Aorta (tissue), 5 donors: ENCODE measurements at regions not wholly inside any gene's neighbourhood (a gene's known extent, or its start where the extent isn't known, plus 50 kb on each side); places are given as distances from the start of the nearest gene placed in this dataset.

ENCODE experiments used
- ATAC-seq: fragments of 200-7000 bp; cut with Tn5 transposase; one replicate; pipeline ENCODE4 v1.9.1; 2022; ENCODE audit warnings: moderate library complexity; ENCODE audit not compliant: low FRiP score
- DNase-seq, 2 donors: peaks; one replicate each; pipeline ENCODE4 v3.0.0-alpha.2; 2020
- H3K27ac ChIP-seq, 2 donors: one replicate each; pipeline ENCODE4 v1.5.1; 2013; ENCODE audit warnings: low read length in 2 of 2, mild to moderate bottlenecking in 2 of 2, moderate library complexity in 2 of 2, control low read depth in 1 of 2, inconsistent platforms in 1 of 2, low read depth in 1 of 2
- H3K27me3 ChIP-seq, 2 donors: one replicate each; pipeline ENCODE4 v1.6.1; 2013; ENCODE audit warnings: control low read depth in 1 of 2, low read length in 1 of 2, mild to moderate bottlenecking in 1 of 2, moderate library complexity in 1 of 2; ENCODE audit not compliant: insufficient read depth in 2 of 2, control insufficient read depth in 1 of 2
- H3K36me3 ChIP-seq, 2 donors: one replicate each; pipeline ENCODE4 v1.6.1; 2013; ENCODE audit warnings: control low read depth in 1 of 2, low read length in 1 of 2, mild to moderate bottlenecking in 1 of 2; ENCODE audit not compliant: insufficient read depth in 2 of 2, control insufficient read depth in 1 of 2
- H3K4me1 ChIP-seq, 2 donors: one replicate each; pipeline ENCODE4 v1.6.1; 2013; ENCODE audit warnings: low read length in 2 of 2, control low read depth in 1 of 2, mild to moderate bottlenecking in 1 of 2, moderate library complexity in 1 of 2; ENCODE audit not compliant: insufficient read depth in 2 of 2, control insufficient read depth in 1 of 2
- H3K4me3 ChIP-seq, 2 donors: one replicate each; pipeline ENCODE4 v1.5.1; 2013; ENCODE audit warnings: low read length in 2 of 2, control low read depth in 1 of 2, mild to moderate bottlenecking in 1 of 2
- H3K9me3 ChIP-seq: one replicate; pipeline ENCODE4 v1.6.1; 2013; ENCODE audit warnings: mild to moderate bottlenecking, low read length; ENCODE audit not compliant: control insufficient read depth
- WGBS, 2 donors: extraction: QIAGEN DNeasy Blood & Tissue Kit; methylation state at CpG; one replicate each; pipeline ENCODE4 v1.1.7; 2013; 5-methylcytosine and 5-hydroxymethylcytosine counted together
- intact Hi-C, 2 donors: fragments of 100-400 bp; cut with DNase I; formaldehyde crosslinking; loops; one replicate each; pipeline versions ENCODE4 v1.14.2 to v1.15.0; 2022
- donor health status: healthy with polysubstance abuse.
- donor health status: Bipolar disorder and iron deficiency.
- donor health status: DM: no; HTN: no; CAD: no.
- donor health status: DM: no; HTN: no; CAD: no.
- donor health status: DM: yes; HTN: yes; CAD: no.

DNA sequence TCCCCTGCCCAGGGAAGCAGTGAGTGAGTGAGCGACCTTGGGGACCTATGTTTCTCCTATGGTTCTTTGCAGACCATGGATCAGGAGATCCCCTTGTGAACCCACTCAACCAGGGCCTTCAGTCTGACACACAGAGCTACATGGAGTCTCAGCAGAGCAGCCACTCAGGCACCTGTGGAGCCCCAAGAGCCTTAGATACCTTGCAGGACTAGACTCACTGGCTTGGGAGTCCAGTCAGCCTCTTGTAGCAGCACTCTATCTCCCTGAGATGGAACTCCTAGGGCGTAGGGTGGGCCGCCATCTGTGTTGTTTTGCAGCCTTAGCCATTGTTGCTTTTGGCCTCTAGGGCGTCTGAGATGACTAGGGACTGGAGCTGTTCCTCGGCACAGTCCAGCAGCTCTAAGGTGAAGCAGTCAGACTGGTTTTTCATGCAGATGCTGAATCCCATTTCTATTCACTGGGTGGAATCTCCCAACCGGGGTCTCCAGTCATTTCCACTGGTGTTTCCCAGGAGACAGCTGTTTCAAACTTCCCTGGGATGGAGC lies 284.6 kb upstream of the RPS23 start:
- Histone ChIP-seq H3K36me3 (no peaks in the 10 kb centered on the region), H3K9me3 (no peaks in the 10 kb centered on the region), H3K4me3 (no peak overlapping the region), H3K4me1 (peaks cover 1 to 9% of the 10 kb centered on the region in 2 donors), H3K27me3 (no peaks in the 10 kb centered on the region), H3K27ac (no peak overlapping the region)
- 28 to 36% methylated on average over 6 of the region's 6 CpGs for WGBS, 2 donors
- intact Hi-C loops, result no loop called here
- ATAC-seq (no peak), DNase-seq (no peak)

DNA sequence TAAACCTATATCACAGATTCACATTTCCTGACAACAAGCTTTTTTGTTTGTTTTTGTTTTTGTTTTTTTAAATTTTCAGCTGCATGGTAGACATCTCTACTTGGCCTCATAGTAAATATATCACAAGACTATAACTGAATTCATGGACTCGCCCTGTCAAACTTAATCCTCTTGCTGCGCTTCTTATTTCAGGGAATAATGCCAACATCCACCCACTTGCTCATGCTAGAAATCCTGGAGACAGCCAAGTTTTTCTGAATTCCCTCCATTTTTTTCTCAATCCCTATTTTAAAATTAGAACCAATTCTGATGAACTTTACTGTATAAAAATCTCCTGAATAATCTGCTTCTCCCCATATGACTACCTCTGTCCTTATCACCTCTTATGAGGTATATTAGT lies 283.6 kb upstream of the RPS23 start:
- no peak for ATAC-seq

DNA sequence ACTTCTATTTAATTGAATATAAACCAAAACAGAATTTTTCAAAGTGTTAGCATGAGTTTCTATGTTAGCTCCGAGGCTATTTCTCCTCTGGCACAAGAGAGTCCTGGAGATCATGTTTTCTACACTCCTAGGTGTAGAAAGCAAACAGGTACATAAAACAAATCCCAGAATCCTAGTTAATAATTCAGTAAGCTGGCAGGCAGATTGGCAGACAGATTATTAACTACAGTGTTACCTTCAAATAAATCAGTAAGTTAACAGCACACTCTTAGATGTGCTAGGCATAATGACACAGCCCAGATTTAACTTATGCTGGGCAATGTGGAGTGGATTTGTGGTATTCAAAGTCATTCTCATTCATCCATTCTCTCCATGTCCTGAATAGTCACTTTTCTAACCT lies 282.8 kb upstream of the RPS23 start:
- ATAC-seq (no peak), DNase-seq (no peak)
- peaks cover 1 to 9% of the 10 kb centered on the region in 2 donors for H3K4me1 ChIP-seq
- H3K36me3 ChIP-seq, result no peaks in the 10 kb centered on the region
- no peak overlapping the region for H3K4me3 ChIP-seq
- H3K9me3 ChIP-seq, result no peaks in the 10 kb centered on the region
- 29 to 47% methylated on average over 1 of the region's 1 CpG for WGBS, 2 donors
- intact Hi-C loops, result no loop called here
- H3K27me3 ChIP-seq, result no peaks in the 10 kb centered on the region
- no peak overlapping the region for H3K27ac ChIP-seq

More for the DNA sequence above, 283.6 kb upstream of the RPS23 start:
- Histone ChIP-seq H3K4me3 (no peak overlapping the region), H3K27ac (peak overlapping the region in 1 of 2 donors; percentile 49), H3K9me3 (no peaks in the 10 kb centered on the region), H3K36me3 (no peaks in the 10 kb centered on the region), H3K4me1 (peaks cover 1 to 9% of the 10 kb centered on the region in 2 donors), H3K27me3 (no peaks in the 10 kb centered on the region)
- no peak for DNase-seq
- 0 to 6% methylated on average over 2 of the region's 2 CpGs for WGBS, 2 donors
- intact Hi-C loops, result no loop called here

DNA sequence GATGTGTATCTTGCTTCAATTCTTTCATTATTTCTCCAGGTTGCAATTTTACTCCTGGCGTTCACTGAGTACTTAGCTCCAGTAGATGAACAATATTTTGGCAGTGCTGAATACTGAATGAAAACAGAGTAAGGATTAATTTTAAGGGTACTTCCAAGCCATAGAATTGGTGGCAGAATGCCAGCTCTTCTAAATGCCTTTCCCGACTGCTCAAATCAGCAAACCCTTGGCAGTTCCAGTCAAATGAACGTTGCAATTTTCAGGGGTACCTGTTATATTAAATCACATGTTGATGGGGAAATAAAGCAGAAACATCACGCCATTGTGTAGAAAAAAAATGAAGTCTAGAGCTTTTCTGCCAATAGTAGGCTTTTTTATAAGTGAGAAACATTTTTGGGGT lies 282.4 kb upstream of the RPS23 start:
- H3K4me1 ChIP-seq, result peaks cover 1 to 9% of the 10 kb centered on the region in 2 donors
- intact Hi-C loops, result no loop called here

DNA sequence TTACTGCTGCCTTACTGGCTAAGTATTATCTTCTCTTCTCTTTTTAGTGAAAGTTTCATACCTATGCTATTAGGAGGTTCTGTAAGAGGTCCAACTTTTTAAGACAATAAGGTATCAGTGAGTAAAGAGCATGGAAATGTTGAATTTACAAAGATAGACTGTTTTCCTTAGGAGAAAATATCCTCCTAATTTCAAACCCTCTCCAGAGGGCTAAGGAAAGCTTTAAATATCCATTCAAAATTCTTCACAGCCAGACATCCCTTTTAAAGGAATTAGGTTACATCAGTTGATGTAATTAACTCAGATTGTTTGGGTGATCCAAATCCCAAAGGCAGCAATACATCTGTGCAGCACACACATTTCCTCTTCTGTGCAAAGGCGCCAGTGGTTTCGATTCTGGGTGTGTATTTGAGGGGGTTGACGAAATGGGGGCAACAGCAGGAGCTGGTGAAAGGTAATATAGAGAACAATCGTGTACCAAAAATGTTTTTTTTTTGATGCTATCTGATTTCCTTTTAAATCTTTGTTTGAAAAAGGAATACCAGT lies 273.8 kb upstream of the RPS23 start:
- WGBS, 2 donors, result 6 to 11% methylated on average over 4 of the region's 4 CpGs
- peak; percentile 21 for ATAC-seq
- Histone ChIP-seq H3K9me3 (no peaks in the 10 kb centered on the region), H3K36me3 (no peaks in the 10 kb centered on the region), H3K4me3 (peak overlapping the region in 1 of 2 donors; percentile 18), H3K4me1 (peaks cover 2 to 3% of the 10 kb centered on the region in 2 donors), H3K27ac (peak overlapping the region; percentile 83 to 87), H3K27me3 (no peaks in the 10 kb centered on the region)
- DNase-seq, result no peak
- intact Hi-C loops, result loop anchor here (5.0 to 10.0 kb wide), 2 partner anchors 85 to 197 kb away; no protein-coding TSS in a partner anchor

More for the DNA sequence above, 282.4 kb upstream of the RPS23 start:
- Histone ChIP-seq H3K4me3 (no peak overlapping the region), H3K27ac (peak overlapping the region in 1 of 2 donors; percentile 34), H3K9me3 (no peaks in the 10 kb centered on the region), H3K27me3 (no peaks in the 10 kb centered on the region), H3K36me3 (no peaks in the 10 kb centered on the region)
- DNase-seq, result no peak
- 39 to 44% methylated on average over 4 of the region's 4 CpGs for WGBS, 2 donors
- ATAC-seq, result no peak

DNA sequence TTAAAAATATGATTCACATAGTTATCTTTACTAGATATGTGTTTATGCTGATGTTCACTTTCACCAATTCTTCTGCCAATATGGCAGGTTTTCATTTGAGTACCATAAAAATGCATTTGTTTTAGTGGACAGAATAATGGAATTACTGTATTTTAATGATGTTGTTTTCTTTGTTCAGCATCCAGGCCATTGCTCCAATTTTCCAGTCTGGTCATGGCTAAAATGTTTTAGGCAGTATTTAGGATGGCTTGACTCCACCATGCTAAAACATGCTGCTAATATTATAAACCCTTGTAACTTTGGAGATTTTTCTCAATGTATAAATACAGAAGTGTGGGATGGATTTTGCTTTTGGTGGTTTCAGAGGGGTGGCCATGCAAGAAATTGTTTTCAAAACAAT lies 273.0 kb upstream of the RPS23 start:
- no peaks in the 10 kb centered on the region for H3K36me3 ChIP-seq
- DNase-seq (no peak), ATAC-seq (peak; percentile 64)
- no peaks in the 10 kb centered on the region for H3K9me3 ChIP-seq
- no peaks in the 10 kb centered on the region for H3K27me3 ChIP-seq
- H3K4me1 ChIP-seq, result peaks cover 2 to 3% of the 10 kb centered on the region in 2 donors
- H3K4me3 ChIP-seq, result peak overlapping the region in 1 of 2 donors; percentile 34
- intact Hi-C loops, result loop anchor here (5.0 to 10.0 kb wide), 2 partner anchors 86 to 196 kb away; no protein-coding TSS in a partner anchor
- peak overlapping the region; percentile 67 to 87 for H3K27ac ChIP-seq

DNA sequence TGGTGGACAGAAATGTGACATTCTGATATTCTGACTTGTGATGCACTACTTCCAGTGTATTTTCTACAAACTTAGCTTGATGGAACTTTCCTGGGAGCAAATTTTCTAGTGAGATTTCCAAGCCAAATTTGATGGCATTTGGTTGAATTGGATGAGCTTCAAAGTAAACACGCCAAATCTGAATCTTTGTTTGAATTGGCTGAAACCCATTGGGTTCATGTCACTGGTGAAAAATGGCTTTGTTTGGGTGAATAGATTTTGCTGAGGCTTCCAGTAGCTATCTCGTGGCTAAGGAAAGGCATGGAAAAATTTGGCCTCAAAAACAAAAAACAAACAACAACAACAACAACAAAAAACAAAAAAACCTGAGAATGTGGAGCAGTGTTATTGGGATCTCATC lies 271.1 kb upstream of the RPS23 start:
- peaks cover 2 to 3% of the 10 kb centered on the region in 2 donors for H3K4me1 ChIP-seq
- H3K9me3 ChIP-seq, result no peaks in the 10 kb centered on the region
- ATAC-seq (no peak), DNase-seq (no peak)
- intact Hi-C loops, result loop anchor here (5.0 to 10.0 kb wide), 4 partner anchors 43 to 926 kb away; partner anchors contain the start of gene VCAN (in 1 of the 2)
- no peaks in the 10 kb centered on the region for H3K36me3 ChIP-seq
- H3K4me3 ChIP-seq, result no peak overlapping the region
- no peaks in the 10 kb centered on the region for H3K27me3 ChIP-seq
- H3K27ac ChIP-seq, result no peak overlapping the region
- WGBS, 2 donors, result 0 to 4% methylated on average over 2 of the region's 2 CpGs

DNA sequence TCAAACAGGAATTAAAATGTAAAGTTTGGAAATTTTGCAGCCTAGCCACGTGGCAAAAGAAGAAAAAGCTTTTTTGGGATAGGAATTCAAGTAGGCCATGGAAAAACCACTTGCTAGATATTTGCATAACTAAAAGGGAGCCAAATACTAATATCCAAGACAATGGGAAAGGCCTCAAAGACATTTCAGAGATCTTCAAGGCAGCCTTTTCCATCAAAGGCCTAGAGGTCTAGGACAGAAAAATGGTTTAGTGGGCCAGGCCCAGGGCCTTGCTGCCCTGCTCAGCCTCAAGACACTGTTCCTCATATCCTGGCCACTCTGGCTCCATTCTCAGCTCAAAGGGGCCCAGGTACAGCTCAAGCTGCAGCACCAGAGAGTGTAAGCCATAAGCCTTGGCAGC lies 265.9 kb upstream of the RPS23 start:
- Histone ChIP-seq H3K27me3 (no peaks in the 10 kb centered on the region), H3K27ac (no peak overlapping the region), H3K36me3 (peaks cover 0 to 2% of the 10 kb centered on the region in 2 donors), H3K4me1 (peaks cover 0 to 2% of the 10 kb centered on the region in 2 donors), H3K4me3 (no peak overlapping the region), H3K9me3 (no peaks in the 10 kb centered on the region)
- DNase-seq (no peak), ATAC-seq (no peak)
- intact Hi-C loops, result loop anchor here in 1 of 2 donors (5.0 to 10.0 kb wide), 4 partner anchors 83 to 931 kb away; partner anchors contain the start of gene VCAN
- 69 to 80% methylated on average over 1 of the region's 1 CpG for WGBS, 2 donors

DNA sequence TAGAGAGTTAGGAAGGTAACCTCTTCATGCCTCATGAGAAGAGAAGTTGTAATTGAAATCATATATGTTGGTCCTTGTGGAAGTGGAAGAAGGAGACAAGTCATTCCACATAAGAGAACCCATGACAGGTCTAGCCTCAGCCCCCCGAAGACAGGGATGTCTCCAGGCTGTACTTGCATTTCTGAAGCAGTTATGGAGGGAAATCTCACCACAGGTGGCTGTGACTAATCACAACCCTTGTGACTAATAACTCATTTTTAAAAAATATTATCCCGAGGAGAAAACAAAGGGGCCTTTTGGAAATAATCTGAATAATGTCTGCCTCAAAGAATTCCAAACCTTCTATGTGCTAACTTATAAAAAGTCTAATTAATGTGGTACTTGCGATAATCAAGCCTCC lies 262.1 kb upstream of the RPS23 start:
- ATAC-seq, result no peak
- H3K27me3 ChIP-seq, result no peaks in the 10 kb centered on the region
- peak overlapping the region in 1 of 2 donors; percentile 57 for H3K27ac ChIP-seq
- peaks cover 1% of the 10 kb centered on the region for H3K9me3 ChIP-seq
- intact Hi-C loops, result loop anchor here in 1 of 2 donors (5.0 to 10.0 kb wide), 4 partner anchors 87 to 934 kb away; partner anchors contain the start of gene VCAN
- DNase-seq, result no peak
- 97 to 99% methylated on average over 3 of the region's 3 CpGs for WGBS, 2 donors
- H3K36me3 ChIP-seq, result peaks cover 0 to 2% of the 10 kb centered on the region in 2 donors
- peaks cover 0 to 8% of the 10 kb centered on the region in 2 donors for H3K4me1 ChIP-seq
- no peak overlapping the region for H3K4me3 ChIP-seq
